LNCaP clone FGC (cell line): ENCODE measurements at regions not wholly inside any gene's neighbourhood (a gene's known extent, or its start where the extent isn't known, plus 50 kb on each side); places are given as distances from the start of the nearest gene placed in this dataset.

Experiments used
- DNase-seq: peaks from one replicate; pipeline ENCODE4 v3.0.0-alpha.2; 2011; ENCODE audit warnings: low read depth
- H3K4me3 ChIP-seq: 2 replicates; pipeline ENCODE4 v1.5.1; 2011; ENCODE audit warnings: mild to moderate bottlenecking, low read depth, low read length, control low read depth
- TF ChIP-seq, protein P1 (sequence below): IDR thresholded peaks from 2 replicates; pipeline ENCODE4 v1.5.1; 2012; ENCODE audit warnings: mild to moderate bottlenecking; ENCODE audit not compliant: control insufficient read depth, insufficient read depth; ENCODE audit errors: extremely low read depth

DNA sequence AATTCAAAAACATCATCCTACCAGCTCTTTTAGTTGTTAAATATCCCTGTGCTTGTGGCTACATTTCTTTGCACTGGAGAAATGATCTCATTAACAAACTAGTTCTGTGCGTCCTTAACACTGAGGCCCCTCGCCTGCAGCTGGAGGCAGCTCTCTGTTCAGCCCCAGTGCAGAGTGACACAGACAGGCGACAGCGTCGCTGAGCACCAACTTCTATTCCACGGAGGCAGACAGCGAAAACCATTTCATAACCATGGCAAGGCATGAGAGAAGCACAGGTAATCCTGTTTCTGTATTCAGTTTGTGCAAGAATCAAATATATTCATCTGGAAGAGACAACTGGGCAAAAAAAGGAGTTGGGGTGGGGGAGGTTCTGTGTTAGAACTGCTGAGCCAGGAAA, 530.7 kb downstream of the ZIC1 start:
- TF ChIP-seq, protein P1, sequence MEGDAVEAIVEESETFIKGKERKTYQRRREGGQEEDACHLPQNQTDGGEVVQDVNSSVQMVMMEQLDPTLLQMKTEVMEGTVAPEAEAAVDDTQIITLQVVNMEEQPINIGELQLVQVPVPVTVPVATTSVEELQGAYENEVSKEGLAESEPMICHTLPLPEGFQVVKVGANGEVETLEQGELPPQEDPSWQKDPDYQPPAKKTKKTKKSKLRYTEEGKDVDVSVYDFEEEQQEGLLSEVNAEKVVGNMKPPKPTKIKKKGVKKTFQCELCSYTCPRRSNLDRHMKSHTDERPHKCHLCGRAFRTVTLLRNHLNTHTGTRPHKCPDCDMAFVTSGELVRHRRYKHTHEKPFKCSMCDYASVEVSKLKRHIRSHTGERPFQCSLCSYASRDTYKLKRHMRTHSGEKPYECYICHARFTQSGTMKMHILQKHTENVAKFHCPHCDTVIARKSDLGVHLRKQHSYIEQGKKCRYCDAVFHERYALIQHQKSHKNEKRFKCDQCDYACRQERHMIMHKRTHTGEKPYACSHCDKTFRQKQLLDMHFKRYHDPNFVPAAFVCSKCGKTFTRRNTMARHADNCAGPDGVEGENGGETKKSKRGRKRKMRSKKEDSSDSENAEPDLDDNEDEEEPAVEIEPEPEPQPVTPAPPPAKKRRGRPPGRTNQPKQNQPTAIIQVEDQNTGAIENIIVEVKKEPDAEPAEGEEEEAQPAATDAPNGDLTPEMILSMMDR = no peak

DNA sequence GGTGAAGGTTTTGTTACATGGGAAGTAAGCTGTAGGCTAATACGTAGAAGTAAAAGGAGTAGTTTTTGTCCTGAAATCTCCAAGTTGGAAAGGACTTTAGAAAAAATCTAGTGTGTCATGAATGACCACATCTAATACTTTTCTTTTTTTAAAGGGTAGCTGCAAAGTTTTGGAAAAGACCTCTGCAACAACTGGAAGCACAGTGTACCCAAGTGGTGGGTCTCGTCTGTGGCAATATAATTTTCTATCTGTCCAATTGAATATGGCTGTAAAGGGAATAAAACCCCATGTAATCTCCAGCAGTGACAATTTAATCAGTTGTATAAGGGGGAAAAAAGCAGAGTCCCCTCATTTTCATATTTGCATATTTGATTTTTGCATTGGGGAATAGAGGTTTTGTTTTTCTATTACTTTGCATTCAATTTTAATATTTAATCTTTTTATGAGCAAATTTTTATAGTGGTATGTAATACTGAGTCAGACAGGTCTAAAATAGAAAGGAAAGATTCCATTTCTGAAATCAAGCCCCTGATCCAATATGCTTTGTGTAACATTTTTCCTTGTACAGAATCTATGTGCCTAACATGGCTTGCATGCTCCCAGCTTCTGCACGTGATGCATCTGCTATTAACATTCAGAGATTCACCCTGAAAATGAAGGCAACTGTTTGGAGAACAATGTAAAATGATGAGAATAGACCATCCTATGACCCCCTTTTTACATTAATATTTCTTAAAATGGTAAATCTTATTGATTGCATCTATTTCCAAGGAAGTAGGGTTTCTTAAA, 531.4 kb downstream of the ZIC1 start:
- no peak overlapping the region for H3K4me3 ChIP-seq
- TF ChIP-seq, protein P1 = no peak
- no peak for DNase-seq

More for the DNA sequence above, 530.7 kb downstream of the ZIC1 start:
- DNase-seq = no peak
- no peak overlapping the region for H3K4me3 ChIP-seq

DNA sequence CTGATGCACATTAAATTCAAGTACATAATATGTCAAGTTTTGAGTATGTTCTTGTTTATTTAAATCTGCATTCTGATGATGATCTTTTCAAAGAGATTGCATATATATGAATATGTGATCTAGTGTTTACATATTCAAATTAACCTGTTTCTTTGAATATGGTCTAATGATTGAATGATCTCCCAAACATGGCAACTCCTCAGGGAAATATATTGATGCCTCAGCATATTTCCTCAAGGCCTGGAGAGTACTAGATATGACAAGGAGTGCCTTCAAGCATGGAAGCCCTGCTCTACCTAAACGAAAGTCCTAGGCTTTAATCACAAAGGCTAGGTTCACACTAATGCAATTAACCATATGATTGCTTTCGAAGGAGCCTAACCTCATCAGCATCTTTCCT, 532.8 kb downstream of the ZIC1 start:
- no peak overlapping the region for H3K4me3 ChIP-seq
- no peak for DNase-seq
- TF ChIP-seq, protein P1 = no peak

DNA sequence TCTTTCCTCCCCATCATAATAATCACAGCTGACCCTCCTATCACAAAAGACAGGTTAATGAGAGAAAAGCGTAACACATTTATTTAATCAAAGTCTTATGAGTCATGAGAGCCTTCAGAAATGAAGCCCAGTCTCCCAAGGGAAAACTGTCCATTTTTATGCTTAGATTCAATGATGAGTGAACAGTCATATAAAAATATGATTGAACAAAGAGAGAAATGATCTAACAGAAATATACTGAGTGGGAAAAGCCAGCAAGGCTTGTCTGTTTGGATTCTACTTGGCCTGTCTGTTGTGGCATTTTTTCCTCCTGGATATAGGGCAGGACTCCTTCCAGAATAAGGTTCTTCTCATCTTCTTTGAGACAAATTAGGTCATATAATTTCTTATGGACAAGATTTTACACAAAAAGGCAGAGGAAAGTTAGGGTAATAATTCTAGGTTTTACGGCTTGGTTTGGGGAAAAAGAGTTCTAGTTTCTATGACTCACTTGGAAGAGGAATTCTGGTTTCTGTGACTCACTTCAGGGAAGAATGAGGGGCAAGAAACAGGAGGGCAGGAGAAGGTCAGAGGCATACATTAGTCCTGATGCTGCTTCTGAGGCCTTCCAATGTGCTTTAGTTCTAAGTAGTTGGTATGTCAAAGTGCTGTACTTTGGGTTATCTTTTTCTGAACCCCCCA, 534.2 kb downstream of the ZIC1 start:
- no peak for DNase-seq
- TF ChIP-seq, protein P1 = no peak
- H3K4me3 ChIP-seq = no peak overlapping the region

DNA sequence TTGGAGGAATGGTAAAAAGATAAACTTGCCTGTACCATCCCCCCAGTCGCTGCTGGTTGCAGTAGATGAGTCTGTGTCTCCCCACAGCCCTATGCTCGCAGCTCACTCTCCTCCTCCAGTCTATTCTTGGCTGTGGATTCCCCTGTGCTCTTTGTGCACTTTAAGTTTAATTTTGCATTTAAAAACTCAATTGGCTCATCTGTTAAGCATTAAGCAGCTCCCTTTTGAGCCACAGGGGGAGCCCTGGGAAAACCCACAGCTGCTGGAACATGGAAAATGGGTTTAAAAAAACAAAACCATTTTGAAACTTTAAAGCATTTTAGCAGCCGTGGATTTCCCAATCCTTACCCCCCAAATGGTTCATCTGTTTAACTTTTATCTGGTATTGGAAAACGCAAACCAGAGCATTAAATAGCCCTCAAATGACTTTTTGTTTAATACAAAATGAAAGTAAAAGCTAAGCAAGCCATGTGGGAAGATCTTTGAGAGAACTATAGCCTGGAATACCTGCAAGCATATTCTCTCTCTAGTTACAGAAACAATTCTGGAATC, 536.9 kb downstream of the ZIC1 start:
- TF ChIP-seq, protein P1 = peak; percentile 64
- H3K4me3 ChIP-seq = peak overlapping the region; percentile 25
- peak; percentile 19 for DNase-seq

DNA sequence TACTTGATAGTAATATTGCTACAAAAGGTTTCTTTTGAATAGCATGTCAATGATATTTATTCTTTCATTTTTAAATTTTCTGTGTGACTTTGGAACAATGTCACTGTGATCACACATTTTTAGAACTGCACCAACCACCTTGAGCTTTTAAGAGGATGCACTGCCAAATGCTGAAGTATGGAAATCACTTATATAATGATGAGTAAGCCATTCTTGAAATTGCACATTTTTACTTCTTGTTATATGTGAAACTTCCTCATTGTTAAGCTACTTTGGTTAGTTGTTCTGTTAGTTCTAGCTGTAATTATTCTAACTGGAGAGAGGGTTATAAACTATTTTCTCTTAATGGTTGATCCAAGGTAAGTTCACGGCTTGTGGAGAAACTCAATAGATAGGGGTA, 547.5 kb downstream of the ZIC1 start:
- no peak overlapping the region for H3K4me3 ChIP-seq
- no peak for DNase-seq
- TF ChIP-seq, protein P1 = no peak
